ENCODE measurements at regions not wholly inside any gene's neighbourhood (a gene's known extent, or its start where the extent isn't known, plus 50 kb on each side); places are given as distances from the start of the nearest gene placed in this dataset.

DNA sequence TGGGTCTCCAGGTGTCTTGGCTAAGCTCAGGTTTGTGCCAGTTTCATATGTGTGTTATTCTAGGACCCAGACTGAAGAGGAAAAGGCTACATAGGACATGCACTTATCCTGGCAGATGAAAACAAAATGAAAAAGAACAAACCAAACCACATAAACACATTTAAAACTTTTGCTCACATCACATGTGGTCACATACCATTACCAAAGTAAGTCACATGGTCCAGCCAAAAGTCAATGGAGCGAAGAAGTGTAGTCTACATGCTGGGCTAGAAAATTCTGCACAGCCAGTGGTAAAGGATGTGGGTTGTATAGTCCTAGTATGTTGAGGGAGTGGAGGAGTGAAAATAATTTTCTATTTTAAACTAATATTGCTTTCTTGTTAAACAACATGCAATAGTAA is 437.5 kb downstream of the BTBD3 start:
- no peak overlapping the region for H3K4me3 ChIP-seq
- H3K9me3 ChIP-seq = peaks cover 0 to 10% of the 10 kb centered on the region in 2 donors
- TF ChIP-seq CTCF (IDR thresholded peaks at IDR 0.05) = no peak
- intact Hi-C loops (cut with DNase I) = no loop called here
- ATAC-seq (no peak), DNase-seq (no peak)
- no peaks in the 10 kb centered on the region for H3K27me3 ChIP-seq
- H3K27ac ChIP-seq = no peak overlapping the region
- no peaks in the 10 kb centered on the region for H3K4me1 ChIP-seq
- H3K36me3 ChIP-seq = no peaks in the 10 kb centered on the region

DNA sequence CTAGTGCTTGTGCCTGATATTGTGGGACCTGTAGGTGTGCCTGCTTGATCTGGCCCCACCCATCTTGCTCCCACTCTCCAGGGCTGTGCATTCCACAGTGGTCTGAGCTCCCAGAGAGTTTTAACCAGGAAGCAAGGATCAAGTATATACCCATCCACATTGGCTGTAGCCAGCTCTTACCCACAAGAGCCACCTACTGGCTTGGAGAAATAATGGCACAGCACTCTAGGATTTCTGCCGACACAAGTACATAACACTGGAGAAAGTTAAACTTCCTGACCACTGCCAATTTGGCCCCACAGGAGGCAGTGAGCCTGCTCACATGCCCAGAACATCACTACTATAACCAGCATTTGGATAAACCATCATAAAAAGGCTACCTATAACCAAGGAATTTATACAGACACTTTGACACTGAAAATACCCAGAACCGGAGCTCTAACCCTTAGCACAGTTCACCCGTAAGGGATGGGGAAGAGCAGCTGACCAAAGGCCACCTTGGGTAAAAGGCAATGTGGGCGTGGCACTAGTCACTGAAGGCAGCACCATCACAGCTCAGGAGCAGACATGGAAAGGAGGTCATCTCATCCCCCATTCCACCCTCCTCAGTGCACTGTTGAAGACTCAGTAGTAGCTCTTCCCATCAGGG is 440.4 kb downstream of the BTBD3 start:
- H3K27ac ChIP-seq = no peak overlapping the region
- no peak for TF ChIP-seq CTCF (IDR thresholded peaks at IDR 0.05)
- intact Hi-C loops (cut with DNase I) = no loop called here
- DNase-seq = no peak
- H3K27me3 ChIP-seq = no peaks in the 10 kb centered on the region
- no peaks in the 10 kb centered on the region for H3K4me1 ChIP-seq
- peaks cover 0 to 15% of the 10 kb centered on the region in 2 donors for H3K9me3 ChIP-seq
- H3K4me3 ChIP-seq = no peak overlapping the region
- peak; percentile 54 for ATAC-seq
- H3K36me3 ChIP-seq = no peaks in the 10 kb centered on the region

GRCh38 chr20:12358655-12359009 is 440.9 kb downstream of the BTBD3 start:
- intact Hi-C loops (cut with DNase I) = no loop called here
- no peaks in the 10 kb centered on the region for H3K4me1 ChIP-seq
- no peak for DNase-seq
- H3K4me3 ChIP-seq = no peak overlapping the region
- TF ChIP-seq CTCF (IDR thresholded peaks at IDR 0.05) = no peak
- H3K36me3 ChIP-seq = no peaks in the 10 kb centered on the region
- ATAC-seq = no peak
- no peak overlapping the region for H3K27ac ChIP-seq
- H3K9me3 ChIP-seq = peaks cover 0 to 15% of the 10 kb centered on the region in 2 donors
- no peaks in the 10 kb centered on the region for H3K27me3 ChIP-seq

GRCh38 chr20:12371990-12372389 is 454.3 kb downstream of the BTBD3 start:
- no peak for DNase-seq
- intact Hi-C loops (cut with DNase I) = no loop called here
- H3K4me3 ChIP-seq = no peak overlapping the region
- no peak for ATAC-seq
- no peaks in the 10 kb centered on the region for H3K4me1 ChIP-seq
- no peak overlapping the region for H3K27ac ChIP-seq
- H3K36me3 ChIP-seq = no peaks in the 10 kb centered on the region
- no peaks in the 10 kb centered on the region for H3K9me3 ChIP-seq
- TF ChIP-seq CTCF (IDR thresholded peaks at IDR 0.05) = no peak
- H3K27me3 ChIP-seq = no peaks in the 10 kb centered on the region

GRCh38 chr20:12372557-12372956 is 454.9 kb downstream of the BTBD3 start:
- H3K36me3 ChIP-seq = no peaks in the 10 kb centered on the region
- no peak overlapping the region for H3K27ac ChIP-seq
- no peak for TF ChIP-seq CTCF (IDR thresholded peaks at IDR 0.05)
- no peak for ATAC-seq
- no peak overlapping the region for H3K4me3 ChIP-seq
- H3K9me3 ChIP-seq = no peaks in the 10 kb centered on the region
- intact Hi-C loops (cut with DNase I) = no loop called here
- no peaks in the 10 kb centered on the region for H3K27me3 ChIP-seq
- H3K4me1 ChIP-seq = no peaks in the 10 kb centered on the region
- DNase-seq = no peak

Measured in left lung (tissue), 4 donors.